Activated CD4-positive, alpha-beta T cell treated with anti-CD3 and anti-CD28 coated beads, Interleukin-2, amount 50 U/mL, for 48 hours (primary cell): ENCODE measurements at regions not wholly inside any gene's neighbourhood (a gene's known extent, or its start where the extent isn't known, plus 50 kb on each side); places are given as distances from the start of the nearest gene placed in this dataset.
"Not testable (repeated sequence)": the region's sequence is repeated elsewhere in the genome, so short reads cannot be mapped to it uniquely, and the experiment has no call there.

ENCODE experiments used
- DNase-seq, 2 experiments: peaks; one replicate each; pipeline ENCODE4 v3.0.0-alpha.2; 2020

DNA sequence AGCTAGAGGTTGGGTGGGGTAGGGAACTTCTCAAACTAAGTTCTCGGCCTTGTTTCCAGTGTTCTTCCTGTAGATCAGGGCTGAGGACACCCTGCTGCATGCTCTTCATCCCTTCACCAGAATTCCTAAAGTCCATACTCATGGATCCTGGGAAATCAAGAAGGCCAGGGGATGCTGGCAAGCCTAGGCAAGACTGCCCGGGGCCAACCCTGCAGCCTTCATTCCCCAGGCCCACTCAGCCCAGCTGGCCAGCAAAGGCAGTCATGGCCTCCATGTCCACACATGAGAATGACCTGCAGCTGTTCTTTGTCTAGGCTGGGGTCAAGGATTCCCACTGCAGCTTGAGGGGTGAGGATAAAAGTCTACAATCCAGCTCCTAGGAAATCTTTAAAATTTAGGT is 109.3 kb upstream of the ETV6 start:
- no peak for DNase-seq

DNA sequence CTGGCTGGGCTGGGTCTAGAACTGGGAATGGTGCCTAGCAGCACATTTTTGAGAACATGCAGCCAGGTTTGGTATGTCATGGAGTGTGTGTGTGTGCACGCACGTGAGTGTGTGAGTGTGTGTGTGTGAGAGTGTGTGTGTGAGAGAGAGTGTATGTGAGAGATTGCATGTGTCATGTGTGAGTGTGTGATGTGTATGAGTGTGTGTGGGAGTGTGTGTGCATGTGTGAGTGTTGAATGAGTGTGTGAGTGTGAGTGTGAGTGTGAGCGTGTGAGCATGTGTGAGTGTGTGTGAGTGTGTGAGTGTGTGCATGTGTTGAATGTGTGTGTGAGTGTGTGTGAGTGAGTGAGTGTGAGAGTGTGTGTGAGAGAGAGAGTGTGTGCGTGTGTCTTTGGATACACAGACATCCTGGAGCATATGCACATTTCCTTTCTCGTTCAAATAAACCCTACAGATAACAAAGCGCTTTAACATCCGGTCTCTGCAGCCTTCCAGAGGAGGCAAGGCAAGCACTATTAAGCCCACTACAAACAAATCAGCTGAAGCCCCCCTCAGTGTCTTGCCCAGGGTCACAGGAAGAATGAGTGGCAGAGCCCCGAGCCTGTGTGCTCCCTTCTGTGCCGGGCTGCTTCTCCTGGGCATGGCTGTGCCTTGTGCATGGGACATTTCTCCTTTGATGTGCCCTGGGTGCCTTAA is 108.7 kb upstream of the ETV6 start:
- no peak for DNase-seq

DNA sequence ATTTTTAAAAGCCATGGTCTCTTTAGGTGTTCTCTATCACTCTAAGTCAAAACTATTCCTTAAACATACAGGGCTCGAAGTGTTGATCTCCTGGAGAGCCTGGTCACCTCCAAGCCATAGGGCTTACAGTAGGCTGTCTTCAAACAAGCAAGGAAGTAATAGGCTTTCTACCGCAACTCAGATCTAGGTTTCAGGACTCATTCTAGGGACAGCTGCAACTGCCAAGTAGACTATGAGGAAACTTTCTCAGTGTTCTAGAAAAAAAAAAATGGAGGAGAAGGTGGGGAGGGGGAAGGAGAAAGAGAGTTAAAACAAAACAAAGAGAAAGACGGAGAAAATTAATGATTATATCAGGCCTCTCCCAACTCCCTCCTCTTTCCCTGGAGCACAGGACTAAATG is 106.9 kb upstream of the ETV6 start:
- no peak for DNase-seq

DNA sequence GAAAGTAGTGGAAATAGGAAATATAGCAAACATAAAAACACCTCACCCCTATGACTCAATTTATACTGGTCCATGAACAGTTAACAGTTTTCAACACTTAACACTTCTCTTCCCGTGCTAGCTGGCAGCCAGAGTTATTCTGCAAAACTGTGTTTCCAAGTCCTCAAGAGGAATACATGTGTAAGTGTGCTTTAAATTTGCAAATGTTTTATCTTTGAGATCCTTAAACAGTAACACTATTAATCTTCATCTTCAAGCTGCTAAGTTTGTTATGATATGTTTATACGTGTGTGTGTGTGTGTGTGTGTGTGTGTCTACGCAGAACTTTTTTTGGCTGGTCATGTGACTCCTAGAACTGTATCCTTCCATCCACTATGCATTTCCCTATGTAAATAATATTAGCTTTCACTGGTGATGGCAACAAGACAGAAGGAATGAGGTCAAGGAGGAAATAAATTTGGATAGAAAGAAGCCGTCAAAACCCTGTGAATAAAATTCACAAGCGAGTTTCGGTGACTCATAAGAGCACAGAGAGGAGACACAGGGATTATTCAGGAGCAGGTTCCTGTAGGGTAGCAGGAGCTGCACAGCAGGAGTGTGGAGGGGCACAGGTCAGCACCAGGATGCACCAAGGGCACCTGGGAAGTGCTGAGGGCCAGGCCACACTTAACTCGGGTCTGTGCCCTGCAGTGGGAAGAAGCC is 105.9 kb upstream of the ETV6 start:
- no peak for DNase-seq

DNA sequence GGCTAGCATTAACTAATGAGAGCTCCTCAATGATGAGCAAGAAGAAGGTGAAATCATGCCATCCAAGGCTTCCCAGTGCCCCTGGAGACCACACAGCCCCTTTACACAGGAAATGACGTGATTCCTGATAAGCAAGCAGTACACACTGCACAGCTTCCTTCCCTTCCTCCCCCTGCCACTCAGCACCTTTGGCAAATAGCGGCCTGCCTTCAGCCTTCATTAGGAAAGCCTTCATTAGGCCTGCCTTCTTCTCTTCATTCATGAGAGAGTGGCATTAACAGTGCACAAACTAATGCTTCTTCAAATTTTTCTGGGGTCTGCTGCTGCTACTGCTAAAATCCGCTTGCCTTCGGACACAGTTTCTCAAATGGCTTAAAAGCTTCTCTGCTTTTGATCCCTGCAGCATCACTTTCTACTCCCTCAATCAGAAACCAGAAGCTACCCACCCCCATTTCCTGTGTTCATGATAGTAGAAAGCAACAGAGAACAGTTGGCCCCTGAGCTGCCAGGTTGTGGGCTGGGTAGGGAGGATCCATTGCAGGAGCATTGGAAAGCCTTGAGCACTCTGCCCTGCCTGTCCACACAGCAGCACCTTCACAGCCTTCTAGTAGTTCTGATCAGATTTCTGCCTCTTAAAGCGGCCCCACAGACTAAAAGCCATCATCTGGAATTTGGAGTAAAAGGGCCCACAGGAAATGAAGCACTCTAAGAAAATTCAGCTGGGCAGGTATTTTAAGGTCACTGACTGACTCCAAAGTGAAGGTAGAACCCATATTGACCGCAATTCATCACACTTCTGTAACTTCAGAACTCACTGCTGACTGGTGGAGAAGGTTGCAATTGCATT is 103.8 kb upstream of the ETV6 start:
- peak; percentile 29 to 43 for DNase-seq

DNA sequence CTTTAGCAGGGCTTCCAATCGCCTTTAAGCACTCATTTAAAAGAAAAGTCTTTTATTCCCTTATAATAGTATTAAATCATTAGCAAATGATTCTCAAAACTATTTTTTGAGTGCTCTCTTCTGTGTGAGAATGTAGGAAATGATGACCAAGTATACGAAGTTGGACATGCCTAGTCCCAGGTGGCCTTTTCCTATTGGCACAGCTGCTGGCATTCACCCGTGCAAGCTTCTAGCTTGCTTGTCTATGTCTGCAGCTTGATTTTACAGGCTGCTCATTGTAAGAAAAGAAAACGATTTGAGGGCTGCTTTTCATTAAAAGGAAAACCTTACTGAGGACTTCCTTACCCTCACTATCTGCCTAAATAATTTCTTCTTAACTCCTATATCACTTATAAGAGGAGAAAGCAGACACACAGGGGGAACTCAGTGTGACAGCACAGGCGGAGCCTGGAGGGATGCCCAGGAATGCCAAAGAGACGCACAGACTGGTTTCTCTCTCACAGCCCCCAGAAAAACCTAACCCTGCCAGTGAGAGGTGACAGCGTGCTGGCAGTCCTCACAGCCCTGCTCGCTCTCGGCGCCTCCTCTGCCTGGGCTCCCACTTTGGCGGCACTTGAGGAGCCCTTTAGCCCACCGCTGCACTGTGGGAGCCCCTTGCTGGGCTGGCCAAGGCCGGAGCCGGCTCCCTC is 102.7 kb upstream of the ETV6 start:
- DNase-seq: not testable (repeated sequence)

DNA sequence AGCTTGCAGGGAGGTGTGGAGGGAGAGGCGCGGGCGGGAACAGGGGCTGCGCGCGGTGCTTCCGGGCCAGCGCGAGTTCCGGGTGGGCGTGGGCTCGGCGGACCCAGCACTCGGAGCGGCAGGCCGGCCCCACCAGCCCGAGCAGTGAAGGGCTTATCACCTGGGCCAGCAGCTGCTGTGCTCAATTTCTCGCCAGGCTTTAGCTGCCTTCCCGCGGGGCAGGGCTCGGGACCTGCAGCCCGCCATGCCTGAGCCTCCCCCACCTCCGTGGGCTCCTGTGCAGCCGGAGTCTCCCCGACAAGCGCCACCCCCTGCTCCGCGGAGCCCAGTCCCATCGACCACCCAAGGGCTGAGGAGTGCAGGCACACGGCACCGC is 102.2 kb upstream of the ETV6 start:
- not testable (repeated sequence) for DNase-seq

DNA sequence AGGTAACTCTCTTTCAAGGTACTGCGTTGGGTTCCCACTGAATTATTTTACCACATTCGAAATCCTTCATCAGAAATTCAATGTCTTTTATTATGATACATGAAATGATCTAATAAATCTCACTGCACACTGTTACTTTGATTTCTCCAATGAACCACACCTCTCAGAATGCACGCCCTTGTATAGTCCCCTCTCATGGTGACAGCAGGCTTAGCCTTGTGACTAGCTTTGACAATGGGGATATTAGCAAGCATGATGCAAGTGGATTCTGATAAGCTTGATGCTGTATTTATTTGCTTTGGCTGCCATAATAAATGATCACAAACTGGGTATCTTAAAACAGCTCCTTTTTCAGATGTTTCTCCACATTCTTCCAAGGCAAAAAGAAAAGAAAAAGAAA is 100.4 kb upstream of the ETV6 start:
- no peak for DNase-seq

DNA sequence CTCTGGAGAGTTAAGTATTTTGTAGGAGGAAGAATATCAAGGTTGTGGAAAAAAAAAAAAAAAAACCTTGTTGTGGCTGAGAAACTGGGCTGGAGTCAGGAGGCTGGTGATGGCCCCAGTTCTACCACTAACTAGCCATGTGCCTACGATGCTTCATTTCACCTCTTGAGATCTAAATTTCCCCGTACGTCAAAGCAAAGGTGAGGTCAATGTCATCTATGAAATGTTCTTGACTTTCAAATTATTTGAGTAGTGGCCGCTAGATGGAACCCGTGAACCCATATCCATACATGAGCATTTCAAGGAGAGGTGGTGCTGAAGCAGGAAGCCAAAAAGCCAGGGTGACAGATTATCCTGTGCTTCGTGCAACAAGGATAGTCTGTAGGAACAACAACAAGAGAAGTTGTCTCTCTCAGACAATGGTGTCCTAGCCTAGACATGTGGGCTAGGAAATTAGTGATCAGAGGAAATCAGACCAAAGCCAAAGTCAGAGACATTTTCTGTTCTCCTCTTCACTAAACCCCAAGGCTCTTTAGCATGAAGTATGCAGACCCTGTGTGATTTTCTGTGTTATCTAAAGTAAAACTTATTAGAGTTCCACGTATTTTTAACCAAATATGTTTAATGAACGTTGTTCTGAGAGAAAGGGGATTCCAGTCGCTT is 95.5 kb upstream of the ETV6 start:
- peak; percentile 47 to 59 for DNase-seq

DNA sequence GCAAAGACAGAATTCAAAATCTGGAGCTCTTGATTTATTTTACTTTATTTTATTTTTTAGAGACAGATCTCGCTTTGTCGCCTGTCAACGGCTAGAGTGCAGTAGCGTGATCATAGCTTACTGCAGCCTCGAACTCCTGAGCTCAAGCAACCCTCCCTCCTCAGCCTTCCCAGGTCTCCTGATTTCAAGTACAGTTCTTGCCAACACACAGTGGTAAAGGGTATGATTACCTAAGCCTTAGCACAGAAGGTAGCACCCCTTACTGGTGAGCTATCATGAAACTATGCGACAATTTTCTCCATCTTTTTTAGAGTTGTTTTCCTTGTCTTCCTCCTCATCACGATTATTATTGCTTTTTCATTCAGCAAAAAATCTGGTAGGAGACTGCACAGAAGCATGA is 94.3 kb upstream of the ETV6 start:
- DNase-seq: no peak

DNA sequence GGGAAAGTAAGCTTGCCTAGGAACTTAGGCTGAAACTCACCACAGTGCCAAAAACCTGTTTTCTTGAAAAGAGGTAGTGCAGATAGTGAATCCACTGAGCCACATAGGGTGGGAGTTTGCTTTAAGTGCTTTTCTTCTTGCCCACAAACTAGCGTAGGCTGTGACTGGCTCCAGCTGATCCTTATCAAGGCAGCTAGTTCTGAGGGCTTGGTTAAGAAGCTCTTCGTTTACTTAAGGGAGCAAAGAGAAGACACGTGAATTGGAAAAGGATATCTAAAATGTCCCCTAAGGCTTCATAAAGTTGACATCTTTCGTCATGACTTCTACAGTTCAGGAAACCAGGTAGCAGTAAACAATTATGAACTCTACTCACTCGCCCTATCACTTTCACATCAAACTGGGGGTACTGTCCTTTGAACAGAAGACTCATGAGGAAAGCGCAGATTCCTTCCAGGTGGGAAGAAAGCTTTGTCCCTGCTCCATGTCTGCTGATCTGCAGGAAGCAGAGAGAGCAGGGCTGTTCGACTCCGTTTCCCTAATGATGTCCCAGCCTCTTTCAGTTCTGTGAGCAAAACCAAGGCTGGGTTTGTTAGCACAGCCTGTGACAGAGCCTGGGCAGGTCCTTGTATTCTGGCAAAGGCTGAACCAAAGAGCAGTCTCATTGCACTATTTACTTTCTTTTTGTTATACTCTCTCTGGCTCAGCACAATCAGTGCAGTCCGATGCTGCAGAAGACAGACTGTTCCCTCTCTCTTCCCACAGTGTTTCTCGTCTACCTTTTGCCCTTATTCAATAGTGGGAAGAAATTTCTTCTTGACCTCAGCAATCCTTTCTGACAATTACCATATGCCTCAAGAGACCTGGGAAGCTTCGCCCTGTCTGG is 93.5 kb upstream of the ETV6 start:
- no peak for DNase-seq

DNA sequence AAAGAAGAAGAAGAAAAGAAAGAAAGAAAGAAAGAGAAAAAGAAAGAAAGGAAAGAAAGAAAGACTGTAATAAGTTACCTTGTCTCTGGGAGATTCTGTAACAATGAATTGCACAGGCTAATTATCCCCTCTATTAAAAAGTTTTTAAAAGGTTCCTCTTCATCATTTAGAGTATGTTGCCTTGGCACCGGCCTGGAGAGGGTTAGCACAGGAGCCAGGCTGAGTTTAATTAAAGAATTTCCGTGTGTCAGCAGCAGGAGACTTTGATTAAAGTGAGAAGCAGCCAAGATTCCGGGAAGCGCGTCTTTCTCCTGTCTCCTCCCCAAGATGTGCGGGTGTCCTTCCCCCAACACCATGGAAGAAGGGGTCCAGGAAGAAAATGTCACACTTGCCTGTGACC is 92.8 kb upstream of the ETV6 start:
- no peak for DNase-seq

DNA sequence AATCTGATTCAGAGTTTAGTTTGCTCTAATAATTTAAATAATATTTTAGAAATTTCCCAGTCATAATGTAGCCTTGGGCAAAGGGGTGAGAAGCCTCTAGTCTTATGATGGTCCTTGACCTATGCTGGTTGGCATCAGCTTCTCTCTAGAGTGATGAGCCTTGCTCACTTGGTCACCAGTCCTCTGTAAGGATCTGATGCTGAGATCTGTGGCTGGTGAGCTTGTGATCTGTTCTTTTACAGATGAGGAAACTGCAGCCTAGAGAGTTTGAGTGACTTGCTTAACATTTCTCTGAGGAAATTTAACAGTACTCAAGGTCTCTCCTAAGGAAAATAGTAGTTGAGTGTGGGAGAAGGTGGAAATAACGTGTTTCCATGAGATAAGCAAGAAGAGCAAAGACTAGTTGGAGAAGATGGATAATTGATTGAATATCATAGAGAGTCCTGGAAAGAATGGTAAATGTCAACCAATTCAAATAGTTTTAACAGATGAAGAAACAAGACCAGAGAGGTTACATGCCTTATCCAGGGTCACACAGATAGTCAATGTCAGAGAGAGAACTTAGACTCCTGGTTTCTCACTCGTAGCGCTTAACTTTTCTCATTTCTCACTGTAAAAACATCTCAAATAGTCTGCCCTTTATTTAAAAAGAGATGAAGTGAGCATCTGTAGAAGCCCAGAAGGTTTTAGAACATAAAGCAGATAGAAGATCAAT is 89.7 kb upstream of the ETV6 start:
- DNase-seq: no peak

DNA sequence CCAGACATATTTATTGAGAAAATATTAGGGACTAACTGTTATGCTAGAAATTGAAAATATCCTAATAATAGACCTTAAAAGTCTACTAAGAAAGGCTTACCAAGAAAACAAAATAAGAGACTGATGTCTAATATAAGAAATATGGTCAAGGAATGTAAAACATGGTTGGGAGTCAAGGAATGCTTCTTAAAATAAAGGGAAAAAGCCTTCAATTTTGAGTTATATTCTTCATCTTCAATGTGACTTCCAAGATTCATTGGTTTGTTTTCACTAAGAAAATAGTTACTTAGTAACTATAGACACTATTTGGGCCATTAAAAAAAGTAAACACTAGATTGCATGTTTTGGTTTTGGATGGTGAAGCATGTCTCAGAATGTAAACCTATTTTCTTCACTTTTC is 88.1 kb upstream of the ETV6 start:
- DNase-seq: no peak

DNA sequence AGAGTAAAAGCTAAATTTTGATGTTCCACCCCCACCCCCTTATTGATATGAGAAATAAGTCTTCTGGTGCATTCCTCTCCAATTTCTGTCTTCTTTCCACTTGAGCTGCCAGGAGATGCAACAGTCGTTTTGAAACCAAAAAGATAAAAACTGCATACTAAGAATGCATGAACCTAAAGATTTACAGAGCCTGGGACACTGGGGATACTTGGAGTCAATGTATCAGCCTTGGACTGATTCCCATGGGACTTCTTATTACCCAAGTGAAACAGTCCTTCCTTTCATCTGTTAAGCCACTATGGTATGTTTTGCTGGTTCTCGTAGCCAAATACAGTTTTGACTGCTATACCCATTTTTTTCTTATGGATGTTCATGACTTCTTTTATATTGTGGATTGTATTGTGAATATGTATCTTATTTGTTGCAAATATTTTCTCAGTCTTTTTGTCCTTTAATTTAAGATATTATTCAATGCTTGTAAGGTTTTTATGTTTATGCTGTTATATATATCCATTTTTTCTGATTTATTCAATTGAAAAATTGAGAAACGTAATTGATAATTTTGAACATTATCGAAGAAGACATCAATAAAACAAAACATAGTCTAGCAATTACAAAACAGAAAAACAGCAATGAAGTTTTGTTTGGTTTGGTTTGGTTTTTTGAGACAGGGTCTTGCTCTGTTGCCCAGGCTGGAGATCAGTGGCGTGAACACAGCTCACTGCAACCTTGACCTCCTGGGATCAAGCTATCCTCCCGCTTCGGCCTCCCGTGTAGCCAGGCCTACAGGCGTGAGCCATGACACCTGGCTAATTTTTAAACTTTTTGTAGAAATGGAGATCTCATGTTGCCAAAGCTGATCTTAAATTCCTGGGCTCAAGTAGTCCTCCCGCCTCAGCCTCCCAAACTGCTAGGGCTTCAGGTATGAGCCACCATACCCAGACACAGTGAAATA is 85.4 kb upstream of the ETV6 start:
- no peak for DNase-seq

DNA sequence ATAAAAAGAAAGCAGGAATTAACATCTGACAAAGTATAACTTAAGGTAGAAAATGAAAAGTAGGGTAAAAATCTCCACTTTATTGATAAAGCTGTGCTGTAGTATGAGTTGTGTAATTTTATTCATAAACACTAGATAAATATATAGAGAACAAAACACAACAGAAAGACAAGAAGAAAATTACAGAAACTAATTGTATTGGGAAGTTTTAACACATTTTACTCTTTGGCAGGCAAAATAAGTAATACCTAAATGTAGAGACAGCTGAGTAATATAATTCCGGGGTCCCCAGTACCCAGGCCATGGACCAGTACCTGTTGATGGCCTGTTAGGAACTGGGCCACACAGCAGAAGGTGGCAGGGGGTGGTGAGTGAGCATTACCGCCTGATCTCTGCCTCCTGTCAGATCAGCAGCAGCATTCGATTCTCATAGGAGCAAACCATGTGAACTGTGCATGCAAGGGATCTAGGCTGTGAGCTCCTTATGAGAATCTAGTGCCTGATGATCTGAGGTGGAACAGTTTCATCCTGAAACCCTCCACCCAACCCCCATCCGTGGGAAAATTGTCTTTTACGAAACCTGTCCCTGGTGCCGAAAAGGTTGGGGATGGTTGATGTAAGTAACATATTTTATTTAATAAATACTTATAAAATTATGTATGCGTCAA is 84.4 kb upstream of the ETV6 start:
- DNase-seq: no peak

DNA sequence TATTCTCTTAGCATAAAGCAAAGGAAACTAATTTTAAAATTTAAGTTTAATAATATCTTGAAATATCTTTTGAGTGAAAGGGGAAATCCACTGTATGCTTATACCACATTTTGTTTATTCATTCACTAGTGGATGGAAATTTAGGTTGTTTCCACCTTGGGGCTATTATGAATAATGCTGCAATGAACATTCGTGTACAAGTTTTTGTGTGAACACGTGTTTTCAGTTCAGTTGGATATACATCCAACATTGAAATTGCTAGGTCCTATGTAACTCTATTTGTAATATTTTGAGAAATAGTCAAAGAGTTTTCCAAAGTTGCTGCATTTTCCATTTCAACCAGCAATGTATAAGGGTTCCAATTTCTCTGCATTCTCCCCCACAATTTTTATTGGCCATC is 83.7 kb upstream of the ETV6 start:
- DNase-seq: no peak

DNA sequence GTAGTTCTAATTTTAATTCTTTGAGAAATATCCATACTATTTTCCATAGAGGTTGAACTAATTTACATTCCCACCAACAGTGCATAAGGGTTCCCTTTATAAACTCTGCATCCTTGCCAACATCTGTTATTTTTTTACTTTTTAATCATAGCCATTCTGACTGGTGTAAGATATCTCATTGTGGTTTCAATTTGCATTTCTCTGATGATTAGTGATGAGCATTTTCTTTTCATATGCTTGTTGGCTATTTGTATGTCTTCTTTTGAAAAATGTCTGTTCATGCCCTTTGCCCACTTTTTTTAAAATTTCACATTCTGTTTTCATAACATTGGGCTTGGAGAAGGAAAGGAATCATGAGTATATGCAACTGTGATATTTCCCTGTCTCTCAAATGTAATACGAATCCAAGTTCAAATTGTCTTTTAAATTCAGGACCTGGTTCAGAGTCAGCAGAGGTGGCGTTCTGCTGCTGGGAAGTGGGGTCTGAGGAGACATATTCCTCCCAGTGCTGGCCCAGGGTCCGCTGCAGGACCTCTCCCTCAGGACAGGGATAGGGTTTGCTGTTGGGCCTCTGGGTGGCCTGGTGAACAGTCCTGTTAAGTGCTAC is 81.2 kb upstream of the ETV6 start:
- no peak for DNase-seq
